ENCODE measurements at regions not wholly inside any gene's neighbourhood (a gene's known extent, or its start where the extent isn't known, plus 50 kb on each side); places are given as distances from the start of the nearest gene placed in this dataset.

DNA sequence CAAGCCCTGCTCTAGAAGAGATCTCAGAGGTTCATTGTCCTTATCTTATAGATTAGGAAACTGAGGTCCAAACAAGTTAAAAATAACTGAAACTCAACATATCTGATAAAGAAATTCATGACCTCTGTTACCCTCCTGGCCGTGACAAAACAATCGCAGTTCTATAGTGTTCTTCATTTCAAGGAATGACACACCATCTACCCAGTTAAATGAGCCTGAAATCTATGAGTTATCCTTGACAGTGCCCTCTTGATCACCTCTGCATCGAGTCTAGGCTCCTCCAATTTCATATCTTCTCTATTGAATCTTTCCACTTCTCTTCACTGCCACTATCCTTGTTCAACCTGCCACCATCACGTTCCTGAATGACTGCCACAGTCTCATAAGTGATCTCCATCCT lies 325.3 kb upstream of the TEX13C start:
- ATAC-seq (no peak), FAIRE-seq (no peak), DNase-seq (ENCODE audit: low read depth in 1 of 2, low spot score in 1 of 2) (no peak)
- H3K9me3 ChIP-seq = no peaks in the 10 kb centered on the region
- no peak overlapping the region for H3K4me2 ChIP-seq
- CTCF ChIA-PET = no interaction called here
- H3K4me3 ChIP-seq = no peak overlapping the region
- H3K4me1 ChIP-seq = no peaks in the 10 kb centered on the region
- POLR2A ChIA-PET = no interaction called here
- no peak for TF ChIP-seq SREBF2 (IDR thresholded peaks at IDR 0.05)
- no peak for TF ChIP-seq NR3C1 (IDR thresholded peaks at IDR 0.05)
- TF ChIP-seq ZSCAN20 (CRISPR knock-in tag; IDR thresholded peaks at IDR 0.05) = no peak
- TF ChIP-seq RFX5 (IDR thresholded peaks at IDR 0.05) = no peak
- no peak for TF ChIP-seq HEYL (CRISPR knock-in tag; IDR thresholded peaks at IDR 0.05)
- TF ChIP-seq NPAS2 (CRISPR knock-in tag; IDR thresholded peaks at IDR 0.05; ENCODE audit: borderline replicate concordance) = no peak
- no peak for TF ChIP-seq MAFK (IDR thresholded peaks at IDR 0.05; ENCODE audit: partially characterized antibody)
- 1% methylated on average over 4 of the region's 4 CpGs for WGBS (ENCODE audit: missing lambda C conversion rate)
- no peak overlapping the region for H3K27ac ChIP-seq

DNA sequence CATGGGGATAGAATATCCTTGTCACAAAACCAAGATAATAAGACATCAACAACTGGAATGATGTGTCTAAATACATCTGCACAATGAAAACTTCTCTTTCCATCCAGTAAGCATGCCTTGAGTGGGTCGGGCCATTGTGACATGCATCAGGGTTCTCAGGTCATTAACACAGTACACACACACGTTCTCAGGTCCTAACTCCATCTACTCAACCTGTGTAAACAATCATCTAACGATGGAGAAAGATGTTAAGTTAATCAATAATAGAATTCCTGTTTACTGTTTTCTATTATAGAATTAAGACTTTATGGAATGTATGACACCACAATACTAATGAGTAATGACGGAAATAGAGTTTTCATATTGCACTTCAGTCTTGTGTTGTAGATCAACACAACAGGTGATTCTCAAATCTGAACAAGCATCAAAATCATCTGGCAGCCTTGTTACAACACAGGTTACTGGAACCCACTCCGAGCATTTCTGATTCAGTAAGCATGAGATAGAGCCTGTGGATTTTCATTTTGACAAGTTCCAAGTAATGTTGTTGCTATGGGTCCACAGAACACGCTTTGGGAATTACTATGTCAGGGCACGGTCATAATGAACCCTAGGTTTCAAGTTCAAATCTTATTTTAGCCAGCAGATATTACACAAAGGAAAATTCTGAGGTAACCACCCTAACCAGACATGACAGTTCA lies 315.8 kb upstream of the TEX13C start:
- POLR2A ChIA-PET = no interaction called here
- CTCF ChIA-PET = no interaction called here
- no peak for ATAC-seq
- no peak for TF ChIP-seq RAD21 (conservative IDR thresholded peaks at IDR 0.05 in 1 of 2, IDR thresholded peaks at IDR 0.05 in 1 of 2)
- no peak for TF ChIP-seq JUNB (IDR thresholded peaks at IDR 0.05)
- TF ChIP-seq, protein P1, sequence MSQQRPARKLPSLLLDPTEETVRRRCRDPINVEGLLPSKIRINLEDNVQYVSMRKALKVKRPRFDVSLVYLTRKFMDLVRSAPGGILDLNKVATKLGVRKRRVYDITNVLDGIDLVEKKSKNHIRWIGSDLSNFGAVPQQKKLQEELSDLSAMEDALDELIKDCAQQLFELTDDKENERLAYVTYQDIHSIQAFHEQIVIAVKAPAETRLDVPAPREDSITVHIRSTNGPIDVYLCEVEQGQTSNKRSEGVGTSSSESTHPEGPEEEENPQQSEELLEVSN (IDR thresholded peaks at IDR 0.05; ENCODE audit: borderline replicate concordance, low read depth) = no peak
- TF ChIP-seq, protein P2, sequence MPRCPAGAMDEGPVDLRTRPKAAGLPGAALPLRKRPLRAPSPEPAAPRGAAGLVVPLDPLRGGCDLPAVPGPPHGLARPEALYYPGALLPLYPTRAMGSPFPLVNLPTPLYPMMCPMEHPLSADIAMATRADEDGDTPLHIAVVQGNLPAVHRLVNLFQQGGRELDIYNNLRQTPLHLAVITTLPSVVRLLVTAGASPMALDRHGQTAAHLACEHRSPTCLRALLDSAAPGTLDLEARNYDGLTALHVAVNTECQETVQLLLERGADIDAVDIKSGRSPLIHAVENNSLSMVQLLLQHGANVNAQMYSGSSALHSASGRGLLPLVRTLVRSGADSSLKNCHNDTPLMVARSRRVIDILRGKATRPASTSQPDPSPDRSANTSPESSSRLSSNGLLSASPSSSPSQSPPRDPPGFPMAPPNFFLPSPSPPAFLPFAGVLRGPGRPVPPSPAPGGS (IDR thresholded peaks at IDR 0.05) = no peak
- no peak for TF ChIP-seq EHF (CRISPR knock-in tag; IDR thresholded peaks at IDR 0.05)
- TF ChIP-seq, protein P3, sequence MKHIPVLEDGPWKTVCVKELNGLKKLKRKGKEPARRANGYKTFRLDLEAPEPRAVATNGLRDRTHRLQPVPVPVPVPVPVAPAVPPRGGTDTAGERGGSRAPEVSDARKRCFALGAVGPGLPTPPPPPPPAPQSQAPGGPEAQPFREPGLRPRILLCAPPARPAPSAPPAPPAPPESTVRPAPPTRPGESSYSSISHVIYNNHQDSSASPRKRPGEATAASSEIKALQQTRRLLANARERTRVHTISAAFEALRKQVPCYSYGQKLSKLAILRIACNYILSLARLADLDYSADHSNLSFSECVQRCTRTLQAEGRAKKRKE (CRISPR knock-in tag; IDR thresholded peaks at IDR 0.05; ENCODE audit: low read depth) = no peak
- TF ChIP-seq ZNF302 (CRISPR knock-in tag; IDR thresholded peaks at IDR 0.05) = no peak
- TF ChIP-seq BHLHE40 (IDR thresholded peaks at IDR 0.05; ENCODE audit: low read depth, low read length) = no peak
- no peak for TF ChIP-seq SMC3 (IDR thresholded peaks at IDR 0.05)
- TF ChIP-seq ESRRA (IDR thresholded peaks at IDR 0.05; ENCODE audit: borderline replicate concordance, low read length) = no peak
- no peak for TF ChIP-seq KDM5A (IDR thresholded peaks at IDR 0.05)
- TF ChIP-seq NR3C1 (IDR thresholded peaks at IDR 0.05) = no peak
- TF ChIP-seq FOSB (CRISPR knock-in tag; IDR thresholded peaks at IDR 0.05) = no peak
- TF ChIP-seq MAFK (IDR thresholded peaks at IDR 0.05; ENCODE audit: partially characterized antibody) = no peak
- TF ChIP-seq GATA3 (IDR thresholded peaks at IDR 0.05; ENCODE audit: borderline replicate concordance) = no peak
- no peak for TF ChIP-seq TFCP2L1 (CRISPR knock-in tag; IDR thresholded peaks at IDR 0.05)
- TF ChIP-seq MAZ (IDR thresholded peaks at IDR 0.05; ENCODE audit: borderline replicate concordance, low read depth, low read length) = no peak
- Histone ChIP-seq H3K4me3 (no peak overlapping the region), H3K27ac (no peak overlapping the region), H3K9me3 (no peaks in the 10 kb centered on the region), H3K4me1 (no peaks in the 10 kb centered on the region), H3K4me2 (no peak overlapping the region)
- FAIRE-seq = peak; percentile 61
- 0% methylated on average over 7 of the region's 7 CpGs for WGBS (ENCODE audit: missing lambda C conversion rate)
- no peak for DNase-seq (ENCODE audit: low read depth in 1 of 2, low spot score in 1 of 2)

- no peaks in the 10 kb centered on the region for H3K4me1 ChIP-seq
- H3K4me2 ChIP-seq = no peak overlapping the region
- DNase-seq (ENCODE audit: low read depth in 1 of 2, low spot score in 1 of 2) = no peak
- ATAC-seq = no peak
- 0% methylated on average over 2 of the region's 2 CpGs for WGBS (ENCODE audit: missing lambda C conversion rate)
- no peak for FAIRE-seq
- ChIA-PET POLR2A (no interaction called here), CTCF (no interaction called here)
- no peak overlapping the region for H3K27ac ChIP-seq
- H3K9me3 ChIP-seq = no peaks in the 10 kb centered on the region
- H3K4me3 ChIP-seq = no peak overlapping the region
- no peak for TF ChIP-seq RCOR1 (IDR thresholded peaks at IDR 0.05; ENCODE audit: low read depth, low read length)
- TF ChIP-seq HOXA7 (CRISPR knock-in tag; IDR thresholded peaks at IDR 0.05) = no peak
- TF ChIP-seq, protein P4, sequence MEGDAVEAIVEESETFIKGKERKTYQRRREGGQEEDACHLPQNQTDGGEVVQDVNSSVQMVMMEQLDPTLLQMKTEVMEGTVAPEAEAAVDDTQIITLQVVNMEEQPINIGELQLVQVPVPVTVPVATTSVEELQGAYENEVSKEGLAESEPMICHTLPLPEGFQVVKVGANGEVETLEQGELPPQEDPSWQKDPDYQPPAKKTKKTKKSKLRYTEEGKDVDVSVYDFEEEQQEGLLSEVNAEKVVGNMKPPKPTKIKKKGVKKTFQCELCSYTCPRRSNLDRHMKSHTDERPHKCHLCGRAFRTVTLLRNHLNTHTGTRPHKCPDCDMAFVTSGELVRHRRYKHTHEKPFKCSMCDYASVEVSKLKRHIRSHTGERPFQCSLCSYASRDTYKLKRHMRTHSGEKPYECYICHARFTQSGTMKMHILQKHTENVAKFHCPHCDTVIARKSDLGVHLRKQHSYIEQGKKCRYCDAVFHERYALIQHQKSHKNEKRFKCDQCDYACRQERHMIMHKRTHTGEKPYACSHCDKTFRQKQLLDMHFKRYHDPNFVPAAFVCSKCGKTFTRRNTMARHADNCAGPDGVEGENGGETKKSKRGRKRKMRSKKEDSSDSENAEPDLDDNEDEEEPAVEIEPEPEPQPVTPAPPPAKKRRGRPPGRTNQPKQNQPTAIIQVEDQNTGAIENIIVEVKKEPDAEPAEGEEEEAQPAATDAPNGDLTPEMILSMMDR (IDR thresholded peaks at IDR 0.05) = no peak
- TF ChIP-seq, protein P1 (IDR thresholded peaks at IDR 0.05; ENCODE audit: borderline replicate concordance, low read depth) = no peak
- no peak for TF ChIP-seq PHF8 (IDR thresholded peaks at IDR 0.05; ENCODE audit: borderline replicate concordance, low read depth)
- no peak for TF ChIP-seq CHD2 (IDR thresholded peaks at IDR 0.05; ENCODE audit: low read length, partially characterized antibody)
- TF ChIP-seq, protein P3 (CRISPR knock-in tag; IDR thresholded peaks at IDR 0.05; ENCODE audit: low read depth) = no peak
- TF ChIP-seq GATA3 (IDR thresholded peaks at IDR 0.05; ENCODE audit: borderline replicate concordance) = no peak
- TF ChIP-seq RARB (CRISPR knock-in tag; IDR thresholded peaks at IDR 0.05) = no peak
- no peak for TF ChIP-seq HES2 (IDR thresholded peaks at IDR 0.05)
- TF ChIP-seq KDM5A (IDR thresholded peaks at IDR 0.05) = no peak
- no peak for TF ChIP-seq POLR2A (IDR thresholded peaks at IDR 0.05; ENCODE audit: low read length)
- no peak for TF ChIP-seq ZSCAN20 (CRISPR knock-in tag; IDR thresholded peaks at IDR 0.05)
These were observed 314.9 kb upstream of the TEX13C start for GRCh38 chrX:125004799-125005198.

All from A549 (cell line).